ENCODE measurements at regions not wholly inside any gene's neighbourhood (a gene's known extent, or its start where the extent isn't known, plus 50 kb on each side); places are given as distances from the start of the nearest gene placed in this dataset.

DNA sequence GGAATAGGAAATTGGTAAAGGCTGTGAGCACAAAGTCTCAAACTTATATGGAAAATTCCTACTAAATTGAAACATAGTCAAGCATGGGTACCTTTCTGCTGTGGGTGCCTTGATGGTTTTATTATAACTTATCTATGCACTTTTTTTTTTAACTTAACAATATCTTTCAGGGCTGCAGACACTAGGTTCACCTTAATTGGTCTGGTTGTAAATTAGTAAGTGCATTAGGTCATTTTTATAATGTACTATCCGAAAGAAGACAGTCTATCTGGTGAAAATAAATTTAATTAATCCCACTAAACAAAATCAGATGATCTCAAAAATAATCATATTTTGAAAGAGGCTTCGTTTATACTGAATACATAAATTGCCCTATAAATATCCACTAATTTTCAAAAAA is 446.8 kb upstream of the DCN start:
- TF ChIP-seq, protein P1, sequence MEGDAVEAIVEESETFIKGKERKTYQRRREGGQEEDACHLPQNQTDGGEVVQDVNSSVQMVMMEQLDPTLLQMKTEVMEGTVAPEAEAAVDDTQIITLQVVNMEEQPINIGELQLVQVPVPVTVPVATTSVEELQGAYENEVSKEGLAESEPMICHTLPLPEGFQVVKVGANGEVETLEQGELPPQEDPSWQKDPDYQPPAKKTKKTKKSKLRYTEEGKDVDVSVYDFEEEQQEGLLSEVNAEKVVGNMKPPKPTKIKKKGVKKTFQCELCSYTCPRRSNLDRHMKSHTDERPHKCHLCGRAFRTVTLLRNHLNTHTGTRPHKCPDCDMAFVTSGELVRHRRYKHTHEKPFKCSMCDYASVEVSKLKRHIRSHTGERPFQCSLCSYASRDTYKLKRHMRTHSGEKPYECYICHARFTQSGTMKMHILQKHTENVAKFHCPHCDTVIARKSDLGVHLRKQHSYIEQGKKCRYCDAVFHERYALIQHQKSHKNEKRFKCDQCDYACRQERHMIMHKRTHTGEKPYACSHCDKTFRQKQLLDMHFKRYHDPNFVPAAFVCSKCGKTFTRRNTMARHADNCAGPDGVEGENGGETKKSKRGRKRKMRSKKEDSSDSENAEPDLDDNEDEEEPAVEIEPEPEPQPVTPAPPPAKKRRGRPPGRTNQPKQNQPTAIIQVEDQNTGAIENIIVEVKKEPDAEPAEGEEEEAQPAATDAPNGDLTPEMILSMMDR (IDR thresholded peaks at IDR 0.05; ENCODE audit: insufficient read depth, low read depth, low read length): no peak
- no peak for TF ChIP-seq EZH2 (IDR thresholded peaks at IDR 0.05; ENCODE audit: insufficient read depth, low read length)
